Activated B cell treated with CpG ODN at 0.5 μM for 24 hours (primary cell): ENCODE measurements at regions not wholly inside any gene's neighbourhood (a gene's known extent, or its start where the extent isn't known, plus 50 kb on each side); places are given as distances from the start of the nearest gene placed in this dataset.

Experiments used
- ATAC-seq: fragments of 200-7000 bp; cut with Tn5 transposase; one replicate; pipeline ENCODE4 v1.10.0; 2021; ENCODE audit warnings: low read depth, mild to moderate bottlenecking, moderate library complexity
- CTCF ChIA-PET: fragments of 350-600 bp; sonication (Branson Sonifier 250); formaldehyde crosslinking; loops from one replicate; lab custom pipeline; 2021; ENCODE audit warnings: antibody characterized with exemption; lab: Charles Lee
- POLR2A ChIA-PET: fragments of 350-600 bp; sonication (Branson Sonifier 250); formaldehyde crosslinking; loops from one replicate; lab custom pipeline; 2021; ENCODE audit warnings: antibody characterized with exemption; lab: Charles Lee
- DNase-seq: peaks from one replicate; pipeline ENCODE4 v3.0.0; 2022
- H3K27ac Mint-ChIP-seq: one replicate; pipeline ENCODE4 v1.8.0; 2020; ENCODE audit warnings: mixed read lengths
- H3K27me3 Mint-ChIP-seq: one replicate; pipeline ENCODE4 v1.8.0; 2021; ENCODE audit warnings: mixed read lengths
- H3K36me3 Mint-ChIP-seq: one replicate; pipeline ENCODE4 v1.8.0; 2021; ENCODE audit warnings: low read depth, mixed read lengths
- H3K4me1 Mint-ChIP-seq: one replicate; pipeline ENCODE4 v1.8.0; 2021; ENCODE audit warnings: mixed read lengths
- H3K4me3 Mint-ChIP-seq: one replicate; pipeline ENCODE4 v1.8.0; 2020; ENCODE audit warnings: mild to moderate bottlenecking, mixed read lengths
- H3K9me3 Mint-ChIP-seq: one replicate; pipeline ENCODE4 v1.8.0; 2020; ENCODE audit warnings: mixed read lengths
- intact Hi-C: fragments of 100-400 bp; cut with micrococcal nuclease; formaldehyde crosslinking; loops from one replicate; pipeline ENCODE4 v1.15.1; 2024
- TF ChIP-seq, protein P1 (sequence below): fragments of 200-600 bp; IDR thresholded peaks from one replicate; pipeline ENCODE4 v1.8.0; 2022; ENCODE audit warnings: antibody characterized with exemption, mild to moderate bottlenecking

DNA sequence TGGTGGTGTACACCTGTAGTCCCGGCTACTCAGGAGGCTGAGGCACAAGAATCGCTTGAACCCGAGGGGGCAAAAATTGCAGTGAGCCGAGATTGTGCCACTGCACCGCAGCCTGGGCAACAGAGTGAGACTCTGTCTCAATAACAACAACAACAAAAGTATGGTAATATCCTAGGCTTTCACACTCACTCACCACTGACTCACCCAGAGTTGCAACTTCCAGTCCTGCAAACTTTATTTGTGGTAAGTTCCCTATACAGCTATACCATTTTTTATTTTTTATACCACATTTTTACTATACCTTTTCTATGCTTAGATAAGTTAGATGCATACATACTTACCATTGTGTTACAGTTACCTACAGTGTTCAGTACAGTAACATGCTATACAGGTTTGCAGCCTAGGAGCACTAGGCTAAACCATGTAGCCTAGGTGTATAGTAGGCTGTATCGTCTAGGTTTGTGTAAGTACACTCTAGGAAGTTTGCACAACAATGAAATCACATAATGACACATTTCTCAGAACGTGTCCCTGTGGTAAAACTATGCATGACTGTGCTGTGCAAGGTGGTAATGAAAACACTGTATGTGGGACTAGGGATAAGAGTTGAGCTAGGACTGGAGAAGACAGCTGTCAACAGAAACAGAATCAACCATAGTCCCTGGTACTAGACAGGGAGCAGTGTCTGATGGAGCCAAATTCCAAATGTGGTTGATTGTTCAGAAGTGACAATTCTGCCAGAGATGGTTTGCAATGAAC, 109.5 kb upstream of the RAD23B start:
- POLR2A ChIA-PET: no interaction called here
- H3K4me3 Mint-ChIP-seq: no peak overlapping the region
- ATAC-seq (no peak), DNase-seq (no peak)
- H3K9me3 Mint-ChIP-seq: no peaks in the 10 kb centered on the region
- CTCF ChIA-PET: interaction anchor here (0.8 to 1.4 kb wide), 3 partner anchors 9 to 1332 kb away, joined by 3 read pairs; no protein-coding TSS in a partner anchor
- H3K27me3 Mint-ChIP-seq: peaks cover 23% of the 10 kb centered on the region
- intact Hi-C loops: loop anchor here (5.0 to 10.0 kb wide), 2 partner anchors 526 to 1591 kb away; no protein-coding TSS in a partner anchor
- no peaks in the 10 kb centered on the region for H3K36me3 Mint-ChIP-seq
- H3K27ac Mint-ChIP-seq: no peak overlapping the region
- no peaks in the 10 kb centered on the region for H3K4me1 Mint-ChIP-seq
- TF ChIP-seq, protein P1, sequence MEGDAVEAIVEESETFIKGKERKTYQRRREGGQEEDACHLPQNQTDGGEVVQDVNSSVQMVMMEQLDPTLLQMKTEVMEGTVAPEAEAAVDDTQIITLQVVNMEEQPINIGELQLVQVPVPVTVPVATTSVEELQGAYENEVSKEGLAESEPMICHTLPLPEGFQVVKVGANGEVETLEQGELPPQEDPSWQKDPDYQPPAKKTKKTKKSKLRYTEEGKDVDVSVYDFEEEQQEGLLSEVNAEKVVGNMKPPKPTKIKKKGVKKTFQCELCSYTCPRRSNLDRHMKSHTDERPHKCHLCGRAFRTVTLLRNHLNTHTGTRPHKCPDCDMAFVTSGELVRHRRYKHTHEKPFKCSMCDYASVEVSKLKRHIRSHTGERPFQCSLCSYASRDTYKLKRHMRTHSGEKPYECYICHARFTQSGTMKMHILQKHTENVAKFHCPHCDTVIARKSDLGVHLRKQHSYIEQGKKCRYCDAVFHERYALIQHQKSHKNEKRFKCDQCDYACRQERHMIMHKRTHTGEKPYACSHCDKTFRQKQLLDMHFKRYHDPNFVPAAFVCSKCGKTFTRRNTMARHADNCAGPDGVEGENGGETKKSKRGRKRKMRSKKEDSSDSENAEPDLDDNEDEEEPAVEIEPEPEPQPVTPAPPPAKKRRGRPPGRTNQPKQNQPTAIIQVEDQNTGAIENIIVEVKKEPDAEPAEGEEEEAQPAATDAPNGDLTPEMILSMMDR: no peak

- intact Hi-C loops: loop anchor here (5.0 to 10.0 kb wide), 2 partner anchors 527 to 1590 kb away; no protein-coding TSS in a partner anchor
- CTCF ChIA-PET: interaction anchor here (0.5 to 1.4 kb wide), 3 partner anchors 10 to 1609 kb away, joined by 3 read pairs; no protein-coding TSS in a partner anchor
Measured at GRCh38 chr9:107174441-107174840, 108.6 kb upstream of the RAD23B start.

DNA sequence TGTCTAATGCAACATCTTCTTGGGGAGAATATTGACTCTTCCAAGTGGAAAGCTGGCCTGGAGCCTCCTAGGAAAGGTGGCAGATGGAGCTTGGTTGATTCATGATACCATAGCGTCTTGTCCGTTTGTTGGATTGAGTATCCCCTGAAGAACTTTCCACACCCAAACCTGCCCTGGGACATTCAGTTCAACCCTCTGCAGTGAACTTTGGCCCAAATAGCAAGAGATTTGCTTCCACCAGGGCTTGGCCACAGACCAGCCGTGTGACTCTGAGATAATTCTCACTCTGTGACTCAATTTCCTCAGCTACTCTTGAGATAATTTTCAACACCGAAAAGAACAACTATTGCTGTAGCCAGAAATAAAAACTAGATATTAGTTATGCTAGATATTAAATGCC, 108.0 kb upstream of the RAD23B start:
- Mint-ChIP-seq H3K4me1 (no peaks in the 10 kb centered on the region), H3K27me3 (peaks cover 27% of the 10 kb centered on the region), H3K9me3 (no peaks in the 10 kb centered on the region), H3K36me3 (no peaks in the 10 kb centered on the region), H3K4me3 (no peak overlapping the region), H3K27ac (no peak overlapping the region)
- ChIA-PET CTCF (interaction anchor here (0.5 to 0.8 kb wide), 2 partner anchors 10 to 1608 kb away, joined by 3 read pairs; no protein-coding TSS in a partner anchor), POLR2A (no interaction called here)
- ATAC-seq: no peak
- TF ChIP-seq, protein P1: no peak
- intact Hi-C loops: loop anchor here (10.0 kb wide), 1 partner anchor 1590 kb away; no protein-coding TSS in a partner anchor
- DNase-seq: no peak

More at GRCh38 chr9:107174441-107174840, 108.6 kb upstream of the RAD23B start:
- Mint-ChIP-seq H3K4me1 (no peaks in the 10 kb centered on the region), H3K9me3 (no peaks in the 10 kb centered on the region), H3K4me3 (no peak overlapping the region), H3K27me3 (peaks cover 25% of the 10 kb centered on the region), H3K27ac (no peak overlapping the region), H3K36me3 (no peaks in the 10 kb centered on the region)
- POLR2A ChIA-PET: no interaction called here
- no peak for ATAC-seq
- DNase-seq: no peak
- TF ChIP-seq, protein P1: no peak

DNA sequence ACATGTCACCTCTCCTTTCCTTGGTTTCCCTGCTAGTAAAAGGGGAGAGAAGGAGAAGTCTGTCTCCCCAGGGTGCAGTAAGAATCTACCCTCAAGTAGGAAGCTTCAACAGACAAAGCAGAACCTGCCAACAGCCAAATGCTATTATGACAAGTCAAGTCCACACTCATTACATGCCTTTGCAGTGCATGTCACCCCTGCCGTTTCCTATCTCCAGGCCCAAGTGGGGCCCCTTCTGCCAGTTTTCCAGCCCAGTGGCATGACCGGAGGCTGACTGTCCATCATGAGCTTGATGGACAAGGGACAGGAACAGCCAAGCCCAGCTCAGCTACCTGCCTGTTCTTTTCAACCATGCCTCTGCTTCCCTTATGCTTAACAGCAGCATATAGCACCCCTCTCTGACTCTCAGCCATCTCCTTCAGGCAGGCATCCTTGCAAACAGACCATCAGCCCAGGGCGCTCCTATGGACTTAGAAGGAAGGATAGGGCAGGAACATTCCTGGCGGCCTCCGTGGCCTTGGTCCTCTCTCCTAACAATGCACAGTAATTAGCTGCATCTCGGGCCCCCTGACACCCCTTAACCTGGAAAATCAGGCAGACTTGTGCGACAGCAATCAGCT, 107.2 kb upstream of the RAD23B start:
- H3K4me3 Mint-ChIP-seq: no peak overlapping the region
- H3K9me3 Mint-ChIP-seq: no peaks in the 10 kb centered on the region
- peaks cover 29% of the 10 kb centered on the region for H3K27me3 Mint-ChIP-seq
- ATAC-seq: no peak
- H3K36me3 Mint-ChIP-seq: no peaks in the 10 kb centered on the region
- no peak for DNase-seq
- ChIA-PET CTCF (no interaction called here), POLR2A (no interaction called here)
- H3K4me1 Mint-ChIP-seq: no peaks in the 10 kb centered on the region
- H3K27ac Mint-ChIP-seq: no peak overlapping the region
- intact Hi-C loops: loop anchor here (10.0 kb wide), 1 partner anchor 1589 kb away; no protein-coding TSS in a partner anchor
- TF ChIP-seq, protein P1: no peak
